ENCODE measurements at regions not wholly inside any gene's neighbourhood (a gene's known extent, or its start where the extent isn't known, plus 50 kb on each side); places are given as distances from the start of the nearest gene placed in this dataset.

GRCh38 chr5:61802456-61802855, 470.4 kb downstream of the ZSWIM6 start:
- DNase-seq, result no peak

GRCh38 chr5:61805101-61805500, 473.0 kb downstream of the ZSWIM6 start:
- no peak for DNase-seq

GRCh38 chr5:61806491-61807020, 474.5 kb downstream of the ZSWIM6 start:
- no peak for DNase-seq

- DNase-seq, result no peak
These were observed 476.0 kb downstream of the ZSWIM6 start for GRCh38 chr5:61808091-61808490.

- DNase-seq, result no peak
These were observed 476.9 kb downstream of the ZSWIM6 start for GRCh38 chr5:61808909-61809308.

GRCh38 chr5:61809651-61810050, 477.6 kb downstream of the ZSWIM6 start:
- peak; percentile 11 for DNase-seq

GRCh38 chr5:61811052-61811451, 479.0 kb downstream of the ZSWIM6 start:
- no peak for DNase-seq

- DNase-seq, result no peak
These were observed 481.3 kb downstream of the ZSWIM6 start for GRCh38 chr5:61813361-61813760.

GRCh38 chr5:61815339-61815738, 483.3 kb downstream of the ZSWIM6 start:
- no peak for DNase-seq

- no peak for DNase-seq
These were observed 484.1 kb downstream of the ZSWIM6 start for GRCh38 chr5:61816146-61816545.

GRCh38 chr5:61816585-61817450, 484.8 kb downstream of the ZSWIM6 start:
- no peak for DNase-seq

GRCh38 chr5:61817472-61818326, 485.6 kb downstream of the ZSWIM6 start:
- peak; percentile 85 for DNase-seq

- DNase-seq, result peak; percentile 15
These were observed 485.2 kb upstream of the KIF2A start for GRCh38 chr5:61820836-61821235.

- no peak for DNase-seq
These were observed 484.4 kb upstream of the KIF2A start for GRCh38 chr5:61821561-61821960.

GRCh38 chr5:61822584-61822983, 483.4 kb upstream of the KIF2A start:
- no peak for DNase-seq

- DNase-seq, result no peak
These were observed 482.9 kb upstream of the KIF2A start for GRCh38 chr5:61823065-61823464.

GRCh38 chr5:61823781-61824180, 482.2 kb upstream of the KIF2A start:
- DNase-seq, result peak; percentile 19

GRCh38 chr5:61824396-61824795, 481.6 kb upstream of the KIF2A start:
- DNase-seq, result no peak

GRCh38 chr5:61827445-61827975, 478.5 kb upstream of the KIF2A start:
- DNase-seq, result no peak

GRCh38 chr5:61828856-61829255, 477.1 kb upstream of the KIF2A start:
- no peak for DNase-seq

- DNase-seq, result peak; percentile 36
These were observed 474.3 kb upstream of the KIF2A start for GRCh38 chr5:61831736-61832135.

GRCh38 chr5:61837788-61838187, 468.2 kb upstream of the KIF2A start:
- no peak for DNase-seq

GRCh38 chr5:61840361-61840760, 465.6 kb upstream of the KIF2A start:
- DNase-seq, result peak; percentile 33
